GM18499 (cell line): ENCODE measurements at regions not wholly inside any gene's neighbourhood (a gene's known extent, or its start where the extent isn't known, plus 50 kb on each side); places are given as distances from the start of the nearest gene placed in this dataset.

Experiments used
- ATAC-seq: cut with Tn5 transposase; IDR thresholded peaks from one replicate; pipeline ENCODE4 v1.9.1; 2021; ENCODE audit warnings: moderate number of reproducible peaks; ENCODE audit not compliant: insufficient read depth, unreplicated experiment

DNA sequence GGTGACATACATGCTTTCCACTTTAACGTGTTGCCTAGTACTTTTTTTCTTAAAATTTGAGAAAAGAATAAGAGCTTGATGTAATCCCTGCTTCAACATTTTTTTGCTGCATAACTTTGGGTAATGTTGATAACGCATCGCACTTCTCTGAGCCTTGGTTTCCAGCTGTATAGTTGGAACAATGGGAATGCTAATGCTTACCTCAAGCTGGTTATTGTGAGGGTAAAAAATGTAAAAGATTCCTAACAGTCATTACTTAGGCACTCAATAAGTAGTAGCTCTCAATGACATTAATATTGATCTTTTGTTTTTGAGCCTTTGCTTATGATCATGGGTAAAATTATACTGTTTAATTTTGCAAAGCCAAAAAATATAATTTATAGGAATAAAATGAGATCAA lies 683.3 kb upstream of the CXADR start:
- ATAC-seq = no peak

DNA sequence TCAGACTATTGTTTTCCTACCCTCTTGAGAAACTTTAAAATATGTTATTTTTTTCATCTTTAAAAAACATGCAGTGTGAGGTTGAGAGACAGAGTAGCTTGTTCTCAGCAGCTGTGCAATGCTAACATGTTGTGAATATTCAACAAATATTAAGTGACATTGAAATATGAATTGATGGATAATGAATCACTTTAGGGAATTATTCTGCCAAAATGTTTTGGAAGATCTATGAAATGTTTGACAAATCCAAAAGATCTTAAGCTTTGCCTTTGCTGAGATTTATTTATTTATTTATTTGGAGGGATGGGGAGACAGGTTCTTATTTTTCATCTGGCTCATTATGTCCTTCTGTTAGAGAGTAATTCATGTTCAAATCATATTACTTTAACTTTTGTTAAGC lies 680.1 kb upstream of the CXADR start:
- no peak for ATAC-seq

DNA sequence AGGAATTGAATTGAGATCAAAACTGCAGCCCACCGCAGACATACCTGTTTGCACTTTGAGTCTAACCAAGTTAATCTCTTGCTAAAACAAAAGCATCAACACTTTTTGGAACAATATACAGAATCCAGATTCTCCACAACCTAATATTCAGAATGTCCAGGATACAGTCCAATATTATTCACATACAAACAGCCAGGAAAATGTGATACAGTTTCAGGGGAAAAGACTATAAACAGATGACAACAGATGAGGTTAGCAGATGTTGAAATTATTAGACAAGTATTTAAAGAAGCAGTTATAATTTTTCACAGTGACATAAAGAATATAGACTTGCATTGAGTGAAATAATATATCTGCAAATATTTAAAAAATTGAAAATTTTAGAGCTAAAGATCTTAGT lies 678.1 kb upstream of the CXADR start:
- ATAC-seq = no peak

DNA sequence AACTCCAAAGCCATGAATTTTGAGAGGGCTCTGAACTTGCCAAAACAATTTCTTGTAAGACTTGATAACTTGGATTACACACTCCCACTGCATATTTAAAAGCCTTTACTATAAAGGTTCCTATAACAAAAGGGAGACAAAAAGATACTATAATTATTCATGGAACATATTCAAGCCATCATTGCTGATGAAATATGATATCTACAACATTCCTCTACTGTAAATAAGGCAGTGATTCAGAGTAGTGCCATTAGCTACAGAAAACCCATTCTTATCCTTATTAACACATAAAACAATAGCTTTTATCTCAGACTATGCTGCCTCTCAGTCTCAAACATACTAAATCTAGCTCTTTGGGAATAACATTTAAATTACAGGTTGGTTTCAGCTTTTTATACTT lies 675.5 kb upstream of the CXADR start:
- ATAC-seq = no peak

- ATAC-seq = no peak
Measured at GRCh38 chr21:16837721-16838120, 675.1 kb upstream of the CXADR start.

DNA sequence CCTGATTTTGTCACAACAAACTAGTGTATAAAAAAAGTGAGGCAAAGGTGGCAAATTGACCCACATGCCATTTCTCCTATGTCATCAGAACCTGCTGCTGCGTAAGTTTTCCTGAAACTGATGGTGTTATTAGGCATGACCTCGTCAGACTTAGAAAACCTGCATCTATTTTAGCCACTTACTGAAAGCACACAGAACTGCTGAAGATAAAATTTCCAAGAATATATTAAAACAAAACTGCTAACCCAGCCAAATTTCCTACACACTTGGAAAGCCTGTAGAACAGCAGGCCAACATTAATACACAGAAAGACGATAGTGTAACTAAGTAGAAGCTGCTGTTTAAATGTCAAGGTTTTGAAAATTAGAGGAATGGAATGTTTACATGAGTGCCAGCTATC lies 674.5 kb upstream of the CXADR start:
- ATAC-seq = no peak

- ATAC-seq = no peak
Measured at GRCh38 chr21:16840538-16840937, 672.3 kb upstream of the CXADR start.

GRCh38 chr21:16841975-16842695 lies 670.7 kb upstream of the CXADR start:
- no peak for ATAC-seq

GRCh38 chr21:16842696-16843035 lies 670.2 kb upstream of the CXADR start:
- ATAC-seq = no peak

- ATAC-seq = no peak
Measured at GRCh38 chr21:16847211-16847610, 665.6 kb upstream of the CXADR start.

DNA sequence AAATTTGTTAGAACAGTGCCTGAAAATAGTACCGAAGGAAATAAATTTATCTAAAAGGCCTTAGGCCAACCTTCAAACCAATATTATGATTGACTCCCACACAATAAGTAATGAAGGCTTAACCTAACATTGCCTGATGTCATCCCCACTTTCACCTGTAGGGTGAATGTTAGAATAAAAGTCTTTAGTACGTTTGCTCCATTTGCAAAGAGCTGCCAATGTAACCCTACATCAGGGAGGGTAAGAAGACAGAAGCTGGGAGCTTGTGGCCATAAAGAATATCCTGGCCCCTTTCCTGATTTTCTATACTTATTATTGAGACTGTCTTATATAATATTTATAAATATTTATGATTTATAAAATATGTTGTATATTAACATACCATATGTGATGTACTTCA lies 661.8 kb upstream of the CXADR start:
- no peak for ATAC-seq

- ATAC-seq = no peak
Measured at GRCh38 chr21:16855164-16855667, 657.6 kb upstream of the CXADR start.

GRCh38 chr21:16863362-16863905 lies 649.4 kb upstream of the CXADR start:
- no peak for ATAC-seq

GRCh38 chr21:16863908-16864307 lies 648.9 kb upstream of the CXADR start:
- ATAC-seq = no peak

GRCh38 chr21:16865632-16866031 lies 647.2 kb upstream of the CXADR start:
- ATAC-seq = no peak

DNA sequence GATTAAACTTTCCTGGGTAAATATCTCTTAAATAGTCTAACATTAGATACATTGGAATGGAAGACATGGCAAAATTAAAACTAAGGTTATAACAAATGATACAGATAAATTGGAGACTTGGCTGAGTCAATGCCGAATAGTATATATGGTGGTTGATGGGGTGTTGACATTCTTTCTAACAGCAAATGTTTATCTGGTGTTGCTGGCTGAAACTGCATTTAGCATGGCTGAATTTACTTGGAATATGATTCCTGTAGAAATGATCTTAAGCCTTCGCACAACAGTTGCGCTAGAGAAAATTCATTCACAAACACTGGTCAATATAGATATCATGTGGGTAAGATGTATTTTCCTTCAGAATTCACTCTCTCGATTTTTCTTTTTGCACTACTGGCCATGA lies 646.0 kb upstream of the CXADR start:
- ATAC-seq = no peak

GRCh38 chr21:16870103-16870502 lies 642.7 kb upstream of the CXADR start:
- no peak for ATAC-seq

DNA sequence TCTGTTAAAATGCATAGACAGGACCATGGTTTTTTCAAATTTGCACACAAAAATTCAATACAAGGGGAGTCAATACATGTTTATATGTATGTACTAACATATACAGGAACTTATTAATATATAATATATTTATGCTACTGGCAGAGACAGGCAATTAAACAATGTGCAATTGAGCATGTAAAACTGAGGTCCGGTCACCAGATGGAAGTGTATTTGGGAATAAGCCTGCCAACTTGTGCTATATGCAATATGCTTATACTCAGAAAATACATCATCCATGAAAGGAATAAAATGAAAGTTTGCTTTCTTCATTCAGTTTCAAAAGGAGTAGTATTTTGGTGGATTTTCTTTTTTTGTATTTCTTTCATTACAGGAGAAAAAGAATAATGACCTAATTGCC lies 640.2 kb upstream of the CXADR start:
- no peak for ATAC-seq

GRCh38 chr21:16873176-16873575 lies 639.7 kb upstream of the CXADR start:
- no peak for ATAC-seq

DNA sequence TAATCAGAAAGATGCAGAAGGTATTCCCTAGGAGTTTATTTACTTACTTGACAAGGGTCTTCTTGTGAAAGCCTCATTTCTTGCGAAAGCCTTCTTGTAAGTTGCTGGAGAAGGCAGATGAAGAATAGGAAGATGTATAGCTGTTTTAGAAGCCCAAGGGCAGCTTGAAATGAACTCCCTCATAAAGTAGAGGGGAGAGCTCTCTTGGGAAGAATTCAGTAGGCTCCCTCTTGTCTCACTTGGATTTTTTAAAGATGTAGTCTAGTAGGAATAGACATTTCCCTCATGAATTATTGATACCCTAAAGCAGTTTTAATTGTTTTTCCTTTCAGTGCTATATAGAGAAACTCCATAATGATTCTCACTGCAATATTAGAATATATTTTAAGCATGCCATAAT lies 639.2 kb upstream of the CXADR start:
- no peak for ATAC-seq

- ATAC-seq = no peak
Measured at GRCh38 chr21:16879479-16879878, 633.4 kb upstream of the CXADR start.

GRCh38 chr21:16891821-16892220 lies 621.0 kb upstream of the CXADR start:
- ATAC-seq = no peak
